AG04450 (cell line): ENCODE measurements at regions not wholly inside any gene's neighbourhood (a gene's known extent, or its start where the extent isn't known, plus 50 kb on each side); places are given as distances from the start of the nearest gene placed in this dataset.
A peak's percentile ranks its signal among the peaks of the same experiment; 100 is the strongest.
"Not testable (repeated sequence)": the region's sequence is repeated elsewhere in the genome, so short reads cannot be mapped to it uniquely, and the experiment has no call there.

Experiments used
- CTCF ChIA-PET: fragments of 300-600, 350-600 bp; formaldehyde crosslinking; extraction: SDS; loops from one replicate; lab custom pipeline; 2022; ENCODE audit warnings: antibody characterized with exemption, inconsistent platforms; lab: Charles Lee
- POLR2A ChIA-PET: fragments of 350-600 bp; formaldehyde crosslinking; extraction: SDS; loops from one replicate; lab custom pipeline; 2021; ENCODE audit warnings: antibody characterized with exemption, inconsistent platforms; lab: Yijun Ruan, JAX
- DNase-seq: peaks from one replicate; pipeline ENCODE4 v3.0.0-alpha.2; 2011; ENCODE audit warnings: low read depth, low spot score
- H3K27ac ChIP-seq: one replicate; pipeline ENCODE4 v1.5.1; 2012; ENCODE audit warnings: low read depth, low read length, control low read depth
- H3K27me3 ChIP-seq: one replicate; pipeline ENCODE4 v1.6.0; 2012; ENCODE audit warnings: low read length; ENCODE audit not compliant: control insufficient read depth, insufficient read depth
- H3K4me3 ChIP-seq: 2 replicates; pipeline ENCODE4 v1.5.1; 2011; ENCODE audit warnings: mild to moderate bottlenecking, low read depth, low read length, control low read depth
- H3K9me3 ChIP-seq: 2 replicates; pipeline ENCODE4 v1.5.1; 2012; ENCODE audit warnings: low read length; ENCODE audit not compliant: control insufficient read depth, insufficient read depth
- TF ChIP-seq, protein P1 (sequence below): IDR thresholded peaks from 2 replicates; pipeline ENCODE4 v1.5.1; 2011; ENCODE audit warnings: low read depth, low read length, control low read depth, inconsistent platforms

- no peak for DNase-seq
- CTCF ChIA-PET = no interaction called here
- H3K27me3 ChIP-seq = no peaks in the 10 kb centered on the region
- H3K9me3 ChIP-seq = no peaks in the 10 kb centered on the region
- POLR2A ChIA-PET = no interaction called here
- TF ChIP-seq, protein P1, sequence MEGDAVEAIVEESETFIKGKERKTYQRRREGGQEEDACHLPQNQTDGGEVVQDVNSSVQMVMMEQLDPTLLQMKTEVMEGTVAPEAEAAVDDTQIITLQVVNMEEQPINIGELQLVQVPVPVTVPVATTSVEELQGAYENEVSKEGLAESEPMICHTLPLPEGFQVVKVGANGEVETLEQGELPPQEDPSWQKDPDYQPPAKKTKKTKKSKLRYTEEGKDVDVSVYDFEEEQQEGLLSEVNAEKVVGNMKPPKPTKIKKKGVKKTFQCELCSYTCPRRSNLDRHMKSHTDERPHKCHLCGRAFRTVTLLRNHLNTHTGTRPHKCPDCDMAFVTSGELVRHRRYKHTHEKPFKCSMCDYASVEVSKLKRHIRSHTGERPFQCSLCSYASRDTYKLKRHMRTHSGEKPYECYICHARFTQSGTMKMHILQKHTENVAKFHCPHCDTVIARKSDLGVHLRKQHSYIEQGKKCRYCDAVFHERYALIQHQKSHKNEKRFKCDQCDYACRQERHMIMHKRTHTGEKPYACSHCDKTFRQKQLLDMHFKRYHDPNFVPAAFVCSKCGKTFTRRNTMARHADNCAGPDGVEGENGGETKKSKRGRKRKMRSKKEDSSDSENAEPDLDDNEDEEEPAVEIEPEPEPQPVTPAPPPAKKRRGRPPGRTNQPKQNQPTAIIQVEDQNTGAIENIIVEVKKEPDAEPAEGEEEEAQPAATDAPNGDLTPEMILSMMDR = no peak
- H3K27ac ChIP-seq = no peak overlapping the region
- no peak overlapping the region for H3K4me3 ChIP-seq
These were observed 197.8 kb upstream of the ZNF618 start for GRCh38 chr9:113678119-113678858.

- POLR2A ChIA-PET = no interaction called here
- no peak for DNase-seq
- Histone ChIP-seq H3K9me3 (no peaks in the 10 kb centered on the region), H3K27ac (no peak overlapping the region), H3K27me3 (peaks cover 3% of the 10 kb centered on the region), H3K4me3 (no peak overlapping the region)
- TF ChIP-seq, protein P1 = no peak
- CTCF ChIA-PET = no interaction called here
These were observed 197.3 kb upstream of the ZNF618 start for GRCh38 chr9:113678859-113679256.

DNA sequence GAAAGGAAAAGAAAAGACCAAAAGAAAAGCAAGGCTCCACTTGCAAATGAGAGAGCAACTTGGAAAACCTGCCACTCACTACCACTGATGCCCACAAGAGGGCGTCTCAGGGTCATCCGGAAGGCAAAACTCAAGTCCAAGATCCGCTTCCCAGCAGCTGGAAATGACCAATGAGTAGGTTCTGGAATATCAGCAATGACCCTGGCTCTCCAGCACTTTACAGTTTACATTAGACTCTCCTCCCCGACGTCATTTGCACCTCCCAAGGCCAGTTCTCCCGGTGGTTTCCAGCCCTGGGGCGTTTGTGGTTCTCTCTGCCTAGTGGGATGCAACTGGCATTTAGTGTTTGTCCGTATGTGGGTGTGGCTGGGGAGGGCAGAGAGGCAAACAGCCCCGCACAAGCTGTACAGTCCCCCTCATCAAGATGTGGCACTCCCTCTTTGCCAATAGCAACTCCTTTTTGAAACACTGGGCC is 193.8 kb upstream of the ZNF618 start:
- ChIA-PET CTCF (interaction anchor here (0.9 to 1.7 kb wide), 9 partner anchors 9 to 609 kb away, joined by 3 to 9 read pairs (median 4); no protein-coding TSS in a partner anchor), POLR2A (no interaction called here)
- peak; percentile 76 for DNase-seq
- H3K9me3 ChIP-seq = no peaks in the 10 kb centered on the region; the same call in 1 of the 2 replicates
- H3K4me3 ChIP-seq = no peak overlapping the region
- TF ChIP-seq, protein P1 = peak; percentile 93
- peak overlapping the region; percentile 31 for H3K27ac ChIP-seq
- H3K27me3 ChIP-seq = peaks cover 22% of the 10 kb centered on the region

DNA sequence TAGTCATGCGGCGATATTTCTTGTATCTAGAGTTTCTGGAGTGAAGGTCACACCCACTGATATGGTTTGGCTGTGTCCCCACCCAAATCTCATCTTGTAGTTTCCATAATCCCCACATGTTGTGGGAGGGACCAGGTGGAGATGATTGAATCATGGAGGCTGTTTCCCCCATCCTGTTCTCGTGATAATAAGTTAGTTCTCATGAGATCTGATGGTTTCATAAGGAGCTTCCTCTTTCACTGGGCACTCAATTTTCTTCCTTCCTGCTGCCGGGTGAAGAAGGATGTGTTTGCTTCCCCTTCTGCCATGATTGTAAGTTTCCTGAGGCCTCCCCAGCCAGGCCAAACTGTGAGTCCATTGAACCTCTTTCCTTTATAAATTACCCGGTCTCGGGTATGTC is 190.5 kb upstream of the ZNF618 start:
- POLR2A ChIA-PET, H3K9me3 ChIP-seq, H3K4me3 ChIP-seq, CTCF ChIA-PET, H3K27ac ChIP-seq, DNase-seq: not testable (repeated sequence)
- peaks cover 45% of the 10 kb centered on the region for H3K27me3 ChIP-seq

DNA sequence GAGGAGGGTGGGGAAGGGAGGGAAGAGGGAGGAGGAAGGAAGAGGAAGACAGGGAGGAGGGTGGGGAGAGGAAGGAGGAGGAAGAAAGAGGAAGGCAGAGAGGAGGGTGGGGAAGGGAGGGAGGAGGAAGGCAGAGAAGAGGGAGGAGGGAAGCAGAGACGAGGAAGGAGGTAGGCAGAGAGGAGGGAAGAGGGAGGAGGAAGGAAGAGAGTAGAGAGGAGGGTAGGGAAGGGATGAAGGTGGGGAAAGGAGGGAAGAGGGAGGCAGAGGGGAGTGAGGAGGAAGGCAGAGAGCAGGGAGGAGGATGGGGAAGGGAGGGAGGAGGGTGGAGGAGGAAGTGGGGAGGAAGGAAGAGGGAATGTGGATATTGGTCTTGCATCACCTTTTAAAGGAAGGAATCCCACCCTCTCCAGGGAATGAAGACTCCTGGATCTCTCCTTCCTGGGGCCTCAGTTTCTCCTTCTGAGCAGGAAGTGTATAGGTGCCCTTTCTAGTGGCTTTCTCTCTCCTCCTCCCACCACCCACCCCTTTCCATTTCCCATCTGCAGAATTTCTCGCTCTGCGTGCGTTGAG is 188.9 kb upstream of the ZNF618 start:
- POLR2A ChIA-PET = no interaction called here
- peaks cover 46% of the 10 kb centered on the region for H3K27me3 ChIP-seq
- H3K9me3 ChIP-seq = no peaks in the 10 kb centered on the region; the same call in 1 of the 2 replicates
- H3K27ac ChIP-seq = no peak overlapping the region
- DNase-seq = no peak
- no peak overlapping the region for H3K4me3 ChIP-seq
- CTCF ChIA-PET = no interaction called here
- TF ChIP-seq, protein P1 = no peak
